Activated T-helper 1 cell treated with anti-CD3 and anti-CD28 coated beads, Interleukin-12 subunit alpha, Interleukin-12 subunit beta, Interleukin-2, Interleukin-4 antibody, amounts not matched to agents 30 ng/mL and 10 ng/mL and 1 ng/mL, durations not matched to agents 14 hours and 24 hours and 36 hours (primary cell): ENCODE measurements at regions not wholly inside any gene's neighbourhood (a gene's known extent, or its start where the extent isn't known, plus 50 kb on each side); places are given as distances from the start of the nearest gene placed in this dataset.

Experiments used
- DNase-seq: peaks from one replicate; pipeline ENCODE4 v3.0.0; 2021; ENCODE audit warnings: low spot score
- H3K27ac Mint-ChIP-seq: one replicate; pipeline ENCODE4 v1.8.0; 2021; ENCODE audit warnings: mild to moderate bottlenecking, mixed read lengths
- H3K27me3 Mint-ChIP-seq: one replicate; pipeline ENCODE4 v1.8.0; 2022; ENCODE audit warnings: mild to moderate bottlenecking, moderate library complexity, mixed read lengths; ENCODE audit not compliant: insufficient read depth
- H3K36me3 Mint-ChIP-seq: one replicate; pipeline ENCODE4 v1.8.0; 2021; ENCODE audit warnings: low read depth, mixed read lengths
- H3K4me1 Mint-ChIP-seq: one replicate; pipeline ENCODE4 v1.8.0; 2021; ENCODE audit warnings: low read depth, mixed read lengths
- H3K4me3 Mint-ChIP-seq: one replicate; pipeline ENCODE4 v1.8.0; 2021; ENCODE audit warnings: mild to moderate bottlenecking, moderate library complexity, mixed read lengths
- H3K9me3 Mint-ChIP-seq: one replicate; pipeline ENCODE4 v1.8.0; 2021; ENCODE audit warnings: mixed read lengths
- intact Hi-C: fragments of 100-400 bp; cut with micrococcal nuclease; formaldehyde crosslinking; loops from one replicate; pipeline ENCODE4 v1.15.1; 2024

DNA sequence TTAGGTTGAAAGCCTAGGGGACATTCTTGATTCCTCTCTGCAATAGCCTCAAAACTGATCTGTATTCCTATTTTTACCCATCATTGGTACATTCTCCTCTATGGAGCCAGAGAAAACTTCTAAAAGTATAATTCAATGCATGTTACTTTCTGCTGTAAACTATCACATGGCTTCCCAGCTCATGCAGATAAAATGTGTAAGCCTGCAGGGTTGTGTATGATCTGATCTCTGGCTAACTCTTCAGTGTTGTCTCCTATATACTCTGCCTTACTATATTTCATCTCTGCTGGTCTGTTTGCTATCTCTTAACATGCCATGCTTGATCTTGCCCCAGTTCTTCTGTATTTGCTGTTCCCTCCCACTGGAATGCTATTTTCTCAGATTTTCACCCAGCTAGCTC lies 323.3 kb upstream of the RSPO3 start:
- H3K9me3 Mint-ChIP-seq: no peaks in the 10 kb centered on the region
- intact Hi-C loops: no loop called here

DNA sequence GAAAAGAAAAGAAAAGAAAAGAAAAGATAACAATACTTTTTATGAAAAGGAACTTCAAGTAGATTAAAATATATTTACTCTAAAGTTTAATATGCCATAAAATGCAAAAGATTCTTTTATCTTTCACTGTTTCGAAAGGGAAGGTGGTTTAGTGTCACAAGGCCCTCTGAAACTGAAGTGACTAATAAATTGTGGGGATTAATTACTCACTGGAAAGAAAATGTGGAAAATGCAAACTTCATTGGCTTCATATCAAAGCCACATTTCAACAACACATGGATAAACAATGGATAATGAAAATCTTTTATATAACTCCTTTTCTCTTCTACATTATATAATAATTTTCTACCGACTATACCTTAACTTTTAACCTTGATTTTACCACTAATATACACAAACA lies 320.5 kb upstream of the RSPO3 start:
- H3K27me3 Mint-ChIP-seq: no peaks in the 10 kb centered on the region
- no peaks in the 10 kb centered on the region for H3K9me3 Mint-ChIP-seq
- intact Hi-C loops: no loop called here
- no peak overlapping the region for H3K4me3 Mint-ChIP-seq
- H3K27ac Mint-ChIP-seq: no peak overlapping the region
- H3K4me1 Mint-ChIP-seq: no peaks in the 10 kb centered on the region
- no peaks in the 10 kb centered on the region for H3K36me3 Mint-ChIP-seq
- DNase-seq: no peak

More for the DNA sequence above, 323.3 kb upstream of the RSPO3 start:
- no peaks in the 10 kb centered on the region for H3K4me1 Mint-ChIP-seq
- H3K27ac Mint-ChIP-seq: no peak overlapping the region
- no peaks in the 10 kb centered on the region for H3K36me3 Mint-ChIP-seq
- no peaks in the 10 kb centered on the region for H3K27me3 Mint-ChIP-seq
- no peak for DNase-seq
- H3K4me3 Mint-ChIP-seq: no peak overlapping the region

DNA sequence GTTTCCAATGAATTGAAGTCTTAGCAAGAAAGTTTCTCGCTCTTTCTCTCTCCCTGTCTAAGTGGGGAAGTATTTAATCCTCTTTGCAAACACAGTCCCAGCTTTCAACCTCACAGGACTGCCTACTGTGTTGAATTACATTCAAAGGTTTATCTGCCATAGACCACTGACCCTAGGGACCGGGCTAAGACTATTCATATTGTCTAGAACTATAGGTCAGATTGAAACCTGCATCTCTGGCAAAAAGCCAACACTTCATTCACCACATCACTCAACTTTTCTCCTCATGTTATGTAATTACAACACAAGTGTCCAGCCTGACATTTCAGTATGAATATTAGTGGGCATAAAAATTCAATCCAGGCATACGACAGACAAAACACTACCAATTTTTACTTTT lies 314.7 kb upstream of the RSPO3 start:
- Mint-ChIP-seq H3K4me1 (no peaks in the 10 kb centered on the region), H3K9me3 (no peaks in the 10 kb centered on the region), H3K4me3 (no peak overlapping the region), H3K36me3 (no peaks in the 10 kb centered on the region), H3K27ac (no peak overlapping the region), H3K27me3 (no peaks in the 10 kb centered on the region)
- no peak for DNase-seq
- intact Hi-C loops: loop anchor here (1.0 kb wide), 1 partner anchor 318 kb away; no protein-coding TSS in a partner anchor

DNA sequence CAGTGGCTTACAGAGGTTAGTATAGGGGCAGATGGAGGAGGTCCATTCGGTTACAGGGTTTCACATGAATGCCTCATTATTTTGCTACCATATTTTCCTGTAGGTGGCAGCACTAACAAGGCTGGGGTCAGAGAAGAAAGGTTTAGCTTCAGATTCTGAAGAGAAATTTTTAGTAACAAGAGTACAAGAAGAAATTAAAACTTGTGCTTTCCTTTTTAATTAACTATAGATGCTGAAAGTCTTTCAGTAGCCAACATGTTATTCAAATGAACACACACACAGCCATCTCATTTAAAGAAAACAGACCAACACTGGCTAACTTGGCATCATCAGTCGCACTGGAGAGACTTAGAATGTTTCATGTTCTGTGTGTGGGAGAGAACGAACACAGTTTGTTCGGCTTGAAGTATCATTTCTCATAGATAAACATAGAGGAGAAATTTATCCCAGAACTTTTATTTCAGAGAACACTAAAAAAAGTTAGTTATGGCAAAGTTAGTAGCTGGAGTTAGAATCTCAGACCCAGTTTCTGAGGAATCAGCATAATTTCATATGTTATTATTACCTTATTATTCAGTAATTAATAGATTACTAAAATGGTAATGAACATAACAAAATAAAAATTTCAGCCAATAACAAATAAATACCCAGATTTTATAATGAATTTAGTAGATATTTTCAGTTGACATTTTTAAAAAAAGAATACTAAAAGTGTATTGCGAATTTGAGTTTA lies 314.0 kb upstream of the RSPO3 start:
- Mint-ChIP-seq H3K27ac (no peak overlapping the region), H3K36me3 (no peaks in the 10 kb centered on the region), H3K4me3 (no peak overlapping the region), H3K4me1 (no peaks in the 10 kb centered on the region), H3K27me3 (no peaks in the 10 kb centered on the region), H3K9me3 (no peaks in the 10 kb centered on the region)
- no peak for DNase-seq
- intact Hi-C loops: loop anchor here (1.0 kb wide), 1 partner anchor 317 kb away; no protein-coding TSS in a partner anchor

DNA sequence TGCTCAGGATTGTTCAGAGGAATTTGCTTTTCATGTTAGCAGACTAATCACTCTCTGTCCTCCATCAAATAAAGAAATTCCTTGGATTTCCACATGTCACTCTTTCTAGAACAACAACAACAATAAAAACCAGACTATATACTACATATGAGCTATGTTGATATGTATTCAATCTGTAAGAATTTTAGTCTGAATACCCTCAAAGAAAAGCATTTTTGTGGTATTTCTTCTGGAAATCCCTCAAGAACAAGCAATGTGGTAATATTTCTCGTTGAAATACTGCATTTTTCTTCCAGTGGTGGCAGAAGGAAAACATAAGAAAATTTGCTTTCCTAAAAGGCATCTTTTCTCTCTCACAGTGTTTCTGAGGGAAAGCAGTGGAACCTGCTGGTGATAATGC lies 312.6 kb upstream of the RSPO3 start:
- Mint-ChIP-seq H3K27ac (no peak overlapping the region), H3K4me1 (no peaks in the 10 kb centered on the region), H3K4me3 (no peak overlapping the region), H3K9me3 (no peaks in the 10 kb centered on the region), H3K27me3 (no peaks in the 10 kb centered on the region), H3K36me3 (no peaks in the 10 kb centered on the region)
- no peak for DNase-seq
- intact Hi-C loops: no loop called here

DNA sequence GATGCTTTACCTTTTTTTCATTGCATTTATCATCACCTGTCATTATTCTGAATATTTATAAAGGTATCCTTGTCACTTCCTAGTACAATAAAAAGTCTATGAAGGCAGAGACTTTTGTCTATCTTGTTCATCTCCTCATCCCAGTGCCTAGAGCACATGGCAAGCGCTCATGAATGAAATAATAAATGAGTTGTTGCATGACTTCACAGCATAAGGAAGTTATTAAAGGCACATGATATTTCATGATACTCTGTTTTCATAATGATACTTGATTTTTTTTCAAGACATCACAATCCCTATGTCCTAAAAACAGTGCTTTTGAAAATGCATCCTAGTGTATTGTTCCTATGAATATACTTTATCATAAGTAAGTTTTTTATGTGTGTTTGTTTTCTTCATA lies 310.6 kb upstream of the RSPO3 start:
- Mint-ChIP-seq H3K4me1 (no peaks in the 10 kb centered on the region), H3K4me3 (no peak overlapping the region), H3K9me3 (no peaks in the 10 kb centered on the region), H3K36me3 (no peaks in the 10 kb centered on the region), H3K27ac (no peak overlapping the region), H3K27me3 (no peaks in the 10 kb centered on the region)
- intact Hi-C loops: no loop called here
- DNase-seq: no peak

DNA sequence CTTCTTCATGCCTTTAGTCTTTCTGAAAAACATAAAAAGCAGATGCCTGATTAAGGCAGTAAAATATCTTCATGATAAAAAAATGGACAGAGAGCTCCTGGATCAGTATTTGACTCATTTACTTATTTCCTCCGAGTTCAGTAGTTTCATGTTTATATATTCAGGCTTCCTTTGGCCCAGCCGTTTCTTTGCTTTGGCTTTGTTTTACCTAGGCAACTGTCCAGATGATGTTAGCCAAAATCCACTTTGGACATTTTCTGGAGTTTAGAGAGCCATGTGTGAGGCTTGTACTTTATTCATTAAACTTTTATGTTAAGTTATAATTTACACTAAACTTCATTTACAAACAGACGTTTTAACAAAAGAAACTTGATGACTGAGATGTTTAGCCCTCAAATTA lies 307.1 kb upstream of the RSPO3 start:
- Mint-ChIP-seq H3K36me3 (no peaks in the 10 kb centered on the region), H3K9me3 (no peaks in the 10 kb centered on the region), H3K4me3 (no peak overlapping the region), H3K4me1 (no peaks in the 10 kb centered on the region), H3K27me3 (no peaks in the 10 kb centered on the region), H3K27ac (no peak overlapping the region)
- intact Hi-C loops: no loop called here
- no peak for DNase-seq

DNA sequence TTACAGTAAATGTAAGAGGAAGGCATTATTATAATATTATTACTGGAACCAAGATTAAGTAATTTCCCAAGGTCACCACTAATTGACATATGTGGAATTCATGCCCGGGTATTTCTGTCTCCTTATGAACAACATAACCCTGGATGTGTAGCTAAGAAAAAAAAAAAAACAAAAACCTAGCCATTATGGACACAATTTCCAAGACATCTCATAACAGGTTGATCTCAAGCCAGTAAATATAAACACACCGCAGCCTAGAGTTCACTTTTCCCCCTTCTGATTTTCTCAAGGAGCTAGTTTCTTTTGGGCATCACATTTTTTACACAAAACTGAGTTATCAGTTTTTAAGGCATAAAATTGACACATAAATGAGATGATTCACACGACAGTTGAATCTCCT lies 306.5 kb upstream of the RSPO3 start:
- intact Hi-C loops: no loop called here
- Mint-ChIP-seq H3K36me3 (no peaks in the 10 kb centered on the region), H3K9me3 (no peaks in the 10 kb centered on the region), H3K27me3 (no peaks in the 10 kb centered on the region), H3K4me1 (no peaks in the 10 kb centered on the region), H3K27ac (no peak overlapping the region), H3K4me3 (no peak overlapping the region)
- no peak for DNase-seq

DNA sequence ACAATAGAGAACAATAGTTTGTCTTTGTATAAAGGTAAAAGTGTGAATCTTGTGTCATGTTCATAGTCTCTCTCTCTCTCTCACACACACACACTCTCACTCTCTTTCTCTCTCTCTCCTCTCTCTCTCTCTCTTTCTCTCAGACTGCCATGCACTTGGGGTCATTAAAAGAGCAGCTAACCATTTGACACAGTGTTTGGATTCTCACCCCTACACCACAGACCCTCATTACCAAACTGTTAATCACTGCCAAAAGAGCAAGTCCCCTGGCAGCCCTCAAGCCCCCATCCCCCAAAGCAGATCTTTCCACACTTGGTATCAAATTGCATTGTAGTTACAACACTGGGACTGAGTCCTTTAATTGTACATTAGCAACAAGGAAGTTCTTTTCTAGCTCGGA lies 305.8 kb upstream of the RSPO3 start:
- intact Hi-C loops: no loop called here
- no peaks in the 10 kb centered on the region for H3K36me3 Mint-ChIP-seq

DNA sequence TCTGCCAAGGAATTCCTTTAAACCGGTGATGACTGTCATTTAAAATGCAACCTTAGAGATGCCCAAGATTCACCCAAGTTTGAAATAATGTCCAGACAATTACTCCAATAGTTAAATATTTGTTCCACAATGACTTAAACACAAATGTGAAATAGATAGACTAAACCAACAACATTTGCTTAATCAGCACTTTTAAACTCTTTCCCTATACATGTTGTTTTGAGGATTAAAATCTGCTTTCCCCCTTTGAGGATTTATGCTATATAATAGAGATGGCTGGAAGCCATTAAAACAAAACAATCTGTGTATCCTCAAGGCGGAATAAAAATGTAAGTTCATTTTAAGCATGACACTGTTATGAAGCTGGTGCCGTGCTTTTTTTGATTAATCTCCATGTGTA lies 297.8 kb upstream of the RSPO3 start:
- H3K9me3 Mint-ChIP-seq: no peaks in the 10 kb centered on the region
- H3K4me3 Mint-ChIP-seq: no peak overlapping the region
- intact Hi-C loops: no loop called here
- DNase-seq: no peak
- H3K36me3 Mint-ChIP-seq: no peaks in the 10 kb centered on the region
- H3K4me1 Mint-ChIP-seq: no peaks in the 10 kb centered on the region
- H3K27ac Mint-ChIP-seq: no peak overlapping the region
- no peaks in the 10 kb centered on the region for H3K27me3 Mint-ChIP-seq

More for the DNA sequence above, 305.8 kb upstream of the RSPO3 start:
- Mint-ChIP-seq H3K27me3 (no peaks in the 10 kb centered on the region), H3K4me1 (no peaks in the 10 kb centered on the region), H3K9me3 (no peaks in the 10 kb centered on the region), H3K4me3 (no peak overlapping the region), H3K27ac (no peak overlapping the region)
- DNase-seq: no peak

DNA sequence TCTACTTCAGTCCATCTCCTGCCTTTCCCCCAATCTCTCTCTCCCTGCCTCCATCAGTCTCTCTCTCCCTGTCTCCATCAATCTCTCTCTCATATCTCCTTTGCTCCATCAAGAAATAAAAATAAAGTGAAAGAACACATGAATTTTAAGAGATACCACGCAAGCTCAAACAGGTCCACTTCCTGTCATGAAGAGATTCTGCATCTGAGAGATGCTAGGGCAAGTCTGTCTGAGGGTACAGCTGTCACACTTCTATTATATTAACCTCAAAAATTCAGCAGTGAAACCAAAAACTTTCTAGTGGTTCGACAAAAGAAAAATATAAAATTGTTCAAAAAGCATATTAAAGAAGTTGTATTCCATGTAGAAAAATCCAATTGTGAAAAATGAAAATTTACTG lies 296.8 kb upstream of the RSPO3 start:
- Mint-ChIP-seq H3K9me3 (no peaks in the 10 kb centered on the region), H3K4me3 (no peak overlapping the region), H3K27me3 (no peaks in the 10 kb centered on the region), H3K4me1 (no peaks in the 10 kb centered on the region), H3K36me3 (no peaks in the 10 kb centered on the region), H3K27ac (no peak overlapping the region)
- intact Hi-C loops: no loop called here
- DNase-seq: no peak

DNA sequence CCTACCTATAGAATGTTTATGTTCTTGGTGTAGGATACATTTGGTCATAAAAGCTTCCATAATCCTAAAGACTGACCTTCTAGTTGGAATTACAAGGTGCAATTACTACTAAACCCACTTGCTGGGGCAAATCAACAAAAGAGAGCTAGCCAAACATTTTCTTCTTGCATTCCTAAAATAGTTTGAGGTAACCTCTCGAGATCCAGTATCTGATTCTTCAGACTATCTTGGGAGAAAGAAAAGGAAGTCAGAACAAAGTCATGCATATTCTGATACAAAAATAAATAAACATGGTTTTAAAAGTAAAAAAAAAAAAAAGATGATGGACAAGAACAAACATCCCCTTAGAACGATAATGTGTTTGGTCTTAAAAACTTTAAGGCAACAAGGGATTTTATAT lies 294.2 kb upstream of the RSPO3 start:
- Mint-ChIP-seq H3K4me3 (no peak overlapping the region), H3K9me3 (no peaks in the 10 kb centered on the region), H3K4me1 (no peaks in the 10 kb centered on the region), H3K36me3 (no peaks in the 10 kb centered on the region), H3K27ac (no peak overlapping the region), H3K27me3 (no peaks in the 10 kb centered on the region)
- intact Hi-C loops: no loop called here
- no peak for DNase-seq

DNA sequence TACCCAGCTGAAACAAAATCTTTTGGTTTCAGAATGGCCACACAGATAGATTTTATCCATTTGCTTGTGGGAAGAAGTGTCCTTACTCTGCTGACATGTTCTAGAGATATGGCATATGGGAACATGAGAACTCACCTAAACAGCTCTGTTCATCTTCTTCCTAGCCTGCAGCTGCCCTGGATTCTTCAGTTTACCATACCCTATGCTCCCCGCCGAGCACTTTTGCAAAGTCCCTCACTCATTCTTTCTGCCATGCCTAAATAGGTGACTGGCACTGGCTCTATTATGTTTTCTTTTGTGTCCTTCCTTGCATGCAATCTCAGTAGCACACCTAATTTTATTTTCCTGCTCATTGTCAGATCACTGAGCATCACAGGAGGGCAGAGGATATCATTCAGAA lies 293.7 kb upstream of the RSPO3 start:
- Mint-ChIP-seq H3K4me3 (no peak overlapping the region), H3K27ac (no peak overlapping the region), H3K36me3 (no peaks in the 10 kb centered on the region), H3K4me1 (no peaks in the 10 kb centered on the region), H3K27me3 (no peaks in the 10 kb centered on the region), H3K9me3 (no peaks in the 10 kb centered on the region)
- no peak for DNase-seq
- intact Hi-C loops: no loop called here

DNA sequence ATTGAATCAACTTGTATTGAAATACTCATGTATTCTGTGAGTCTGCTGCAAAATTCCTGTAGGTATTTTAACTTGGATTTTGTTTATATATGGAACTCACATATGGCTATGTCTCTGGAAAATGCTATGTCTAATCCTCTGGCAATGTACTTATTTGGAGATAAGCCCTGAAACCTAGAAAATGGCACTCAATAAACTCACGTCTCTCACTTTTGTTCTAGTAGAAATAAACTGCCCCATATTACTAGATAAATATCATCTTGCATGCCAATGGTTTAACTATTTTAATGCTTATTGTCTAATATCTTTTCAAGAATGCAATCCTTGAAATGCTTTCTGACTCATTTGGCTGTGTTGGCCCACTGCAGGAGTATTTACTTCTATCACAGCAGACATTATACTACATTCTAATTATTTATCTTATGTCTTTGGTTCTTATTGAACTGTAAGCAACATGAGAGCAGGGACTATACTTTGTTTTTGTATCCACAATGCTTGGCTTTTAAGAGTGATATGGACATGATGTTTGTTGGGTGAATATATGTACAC lies 292.2 kb upstream of the RSPO3 start:
- Mint-ChIP-seq H3K9me3 (no peaks in the 10 kb centered on the region), H3K27ac (no peak overlapping the region), H3K27me3 (no peaks in the 10 kb centered on the region), H3K4me3 (no peak overlapping the region), H3K4me1 (no peaks in the 10 kb centered on the region), H3K36me3 (no peaks in the 10 kb centered on the region)
- intact Hi-C loops: no loop called here
- DNase-seq: no peak
